Smooth muscle cell of the brain vasculature (primary cell): ENCODE measurements at regions not wholly inside any gene's neighbourhood (a gene's known extent, or its start where the extent isn't known, plus 50 kb on each side); places are given as distances from the start of the nearest gene placed in this dataset.

Experiments
- DNase-seq: peaks from one replicate; pipeline ENCODE4 v3.0.0-alpha.2; 2012; ENCODE audit warnings: low read depth, low spot score

- no peak for DNase-seq
These were observed 200.9 kb downstream of the TM2D1 start for GRCh38 chr1:61523893-61524605.

- DNase-seq: no peak
These were observed 201.7 kb downstream of the TM2D1 start for GRCh38 chr1:61523229-61523628.

- DNase-seq: no peak
These were observed 204.5 kb downstream of the TM2D1 start for GRCh38 chr1:61520401-61520800.

GRCh38 chr1:61519631-61520030 lies 205.3 kb downstream of the TM2D1 start:
- DNase-seq: no peak

GRCh38 chr1:61518670-61519400 lies 206.1 kb downstream of the TM2D1 start:
- DNase-seq: no peak

- no peak for DNase-seq
These were observed 207.6 kb downstream of the TM2D1 start for GRCh38 chr1:61517345-61517744.

- DNase-seq: no peak
These were observed 209.8 kb downstream of the TM2D1 start for GRCh38 chr1:61515096-61515495.
